HG03159 (cell line): ENCODE measurements at regions not wholly inside any gene's neighbourhood (a gene's known extent, or its start where the extent isn't known, plus 50 kb on each side); places are given as distances from the start of the nearest gene placed in this dataset.
A peak's percentile ranks its signal among the peaks of the same experiment; 100 is the strongest.

Experiments
- ATAC-seq: cut with Tn5 transposase; IDR thresholded peaks from one replicate; pipeline ENCODE4 v1.9.1; 2021; ENCODE audit warnings: mild to moderate bottlenecking, moderate library complexity; ENCODE audit not compliant: unreplicated experiment

- ATAC-seq = no peak
Measured at GRCh38 chr2:64331114-64331645, 122.8 kb upstream of the LGALSL start.

GRCh38 chr2:64331849-64332699, 121.9 kb upstream of the LGALSL start:
- ATAC-seq = no peak

GRCh38 chr2:64336171-64336570, 117.8 kb upstream of the LGALSL start:
- ATAC-seq = no peak

GRCh38 chr2:64337314-64337713, 116.6 kb upstream of the LGALSL start:
- no peak for ATAC-seq

GRCh38 chr2:64338108-64338507, 115.9 kb upstream of the LGALSL start:
- ATAC-seq = no peak

GRCh38 chr2:64338910-64339500, 115.0 kb upstream of the LGALSL start:
- no peak for ATAC-seq

GRCh38 chr2:64341461-64341860, 112.5 kb upstream of the LGALSL start:
- ATAC-seq = no peak

GRCh38 chr2:64342195-64343099, 111.5 kb upstream of the LGALSL start:
- ATAC-seq = no peak

- no peak for ATAC-seq
Measured at GRCh38 chr2:64344999-64345576, 108.9 kb upstream of the LGALSL start.

- no peak for ATAC-seq
Measured at GRCh38 chr2:64345998-64346397, 108.0 kb upstream of the LGALSL start.

- ATAC-seq = no peak
Measured at GRCh38 chr2:64348386-64349130, 105.4 kb upstream of the LGALSL start.

- no peak for ATAC-seq
Measured at GRCh38 chr2:64349131-64349530, 104.8 kb upstream of the LGALSL start.

- no peak for ATAC-seq
Measured at GRCh38 chr2:64350996-64351395, 103.0 kb upstream of the LGALSL start.

GRCh38 chr2:64352292-64352691, 101.7 kb upstream of the LGALSL start:
- ATAC-seq = no peak

GRCh38 chr2:64354857-64355680, 98.9 kb upstream of the LGALSL start:
- ATAC-seq = no peak

- no peak for ATAC-seq
Measured at GRCh38 chr2:64356906-64357305, 97.1 kb upstream of the LGALSL start.

GRCh38 chr2:64359171-64359891, 94.6 kb upstream of the LGALSL start:
- peak; percentile 31 for ATAC-seq

- ATAC-seq = peak; percentile 80
Measured at GRCh38 chr2:64359892-64360657, 93.9 kb upstream of the LGALSL start.
